D721Med (cell line): ENCODE measurements at regions not wholly inside any gene's neighbourhood (a gene's known extent, or its start where the extent isn't known, plus 50 kb on each side); places are given as distances from the start of the nearest gene placed in this dataset.

Experiments used
- DNase-seq: peaks from one replicate; pipeline ENCODE4 v3.0.0; 2011; ENCODE audit warnings: low spot score; ENCODE audit not compliant: insufficient read length
- FAIRE-seq: peaks from 2 replicates; lab custom pipeline; 2011; peaks lifted over from hg19 to GRCh38; lab: Jason Lieb, UNC
- CTCF ChIP-seq: IDR thresholded peaks from 2 replicates; pipeline ENCODE4 v1.5.1; 2012; ENCODE audit warnings: mild to moderate bottlenecking, control low read depth; ENCODE audit not compliant: insufficient read depth; ENCODE audit errors: missing control alignments

- TF ChIP-seq CTCF: no peak
- FAIRE-seq (no peak), DNase-seq (no peak)
Observed at GRCh38 chr2:33873076-33873605, 274.0 kb upstream of the FAM98A start.

GRCh38 chr2:33859811-33860461 is 260.8 kb upstream of the FAM98A start:
- no peak for FAIRE-seq
- no peak for TF ChIP-seq CTCF
- DNase-seq: no peak

DNA sequence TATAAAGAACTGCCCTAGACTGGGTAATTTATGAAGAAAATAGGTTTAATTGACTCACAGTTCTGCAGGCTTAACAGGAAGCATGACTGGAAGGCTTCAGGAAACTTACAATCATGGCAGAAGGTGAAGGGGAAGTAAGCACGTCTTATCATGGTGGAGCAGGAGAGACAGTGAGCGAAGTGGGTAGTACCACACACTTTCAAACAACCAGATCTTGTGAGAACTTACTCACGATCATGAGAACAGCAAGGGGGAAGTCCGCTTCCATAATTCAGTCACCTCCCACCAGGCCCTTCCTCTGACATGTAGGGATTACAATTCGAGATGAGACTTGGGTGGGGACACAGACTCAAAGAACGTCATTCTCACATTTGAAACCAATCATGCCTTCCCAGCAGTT is 260.1 kb upstream of the FAM98A start:
- DNase-seq (no peak), FAIRE-seq (no peak)
- no peak for TF ChIP-seq CTCF

GRCh38 chr2:33848486-33848885 is 249.4 kb upstream of the FAM98A start:
- FAIRE-seq (no peak), DNase-seq (no peak)
- TF ChIP-seq CTCF: no peak

DNA sequence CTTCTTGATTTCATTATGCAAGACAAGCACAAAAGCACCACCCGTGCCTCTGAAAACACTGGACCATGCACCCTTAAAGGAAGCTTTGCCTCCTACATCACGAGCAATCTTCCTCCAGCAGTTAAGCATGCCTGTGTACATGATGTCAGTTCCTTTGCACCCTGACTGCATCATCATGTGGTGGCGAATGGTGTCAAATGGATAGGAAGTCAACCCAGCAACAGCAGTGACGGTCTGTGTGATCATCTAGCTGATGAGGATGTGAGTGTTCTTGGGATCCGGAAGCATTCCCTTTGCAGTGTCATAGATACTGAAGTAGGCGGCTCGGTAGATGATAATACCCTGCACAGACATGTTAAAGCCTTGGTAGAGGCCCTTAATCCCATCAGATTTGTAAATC is 240.7 kb upstream of the FAM98A start:
- DNase-seq (no peak), FAIRE-seq (no peak)
- TF ChIP-seq CTCF: no peak

DNA sequence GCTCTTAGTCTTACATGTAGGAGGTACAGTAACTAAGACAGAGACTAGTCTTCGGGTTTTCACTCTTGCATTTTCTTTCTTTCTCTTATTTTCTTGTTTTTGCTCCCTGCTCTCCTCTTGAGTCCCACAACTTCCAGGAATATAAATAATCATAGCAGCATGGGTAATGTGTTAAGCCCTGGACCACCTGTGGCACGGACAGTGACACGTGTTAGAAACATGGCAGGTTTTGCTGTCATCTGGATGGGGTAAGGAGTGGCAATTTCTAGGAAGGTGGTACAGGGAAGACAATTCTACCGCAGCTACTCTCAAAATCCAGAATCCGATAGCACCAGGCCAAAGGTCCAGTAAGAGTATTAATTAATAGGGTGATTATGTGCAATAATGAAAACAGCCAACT is 237.5 kb upstream of the FAM98A start:
- FAIRE-seq (no peak), DNase-seq (no peak)
- TF ChIP-seq CTCF: no peak

- FAIRE-seq: no peak
- no peak for DNase-seq
- no peak for TF ChIP-seq CTCF
Observed at GRCh38 chr2:33835911-33836310, 236.8 kb upstream of the FAM98A start.
